Uterus (tissue), 2 donors: ENCODE measurements at regions not wholly inside any gene's neighbourhood (a gene's known extent, or its start where the extent isn't known, plus 50 kb on each side); places are given as distances from the start of the nearest gene placed in this dataset.

Experiments
- CTCF ChIP-seq, 4 experiments: fragments of 200-600 bp in 2 of 4; fragments of 450-650 bp in 2 of 4; sonication (generic) in 2 of 4; IDR thresholded peaks; one replicate each; pipeline ENCODE4 v1.5.1; 2016 to 2019; ENCODE audit warnings: antibody characterized with exemption in 4 of 4, mild to moderate bottlenecking in 2 of 4, moderate library complexity in 1 of 4
- POLR2A ChIP-seq, 2 donors: fragments of 450-650 bp; IDR thresholded peaks; one replicate each; pipeline ENCODE4 v1.6.1; 2016; ENCODE audit warnings: antibody characterized with exemption in 2 of 2, mild to moderate bottlenecking in 1 of 2, moderate library complexity in 1 of 2

GRCh38 chr3:165507060-165507459 lies 310.9 kb upstream of the SLITRK3 start:
- no peak for TF ChIP-seq CTCF (IDR thresholded peaks at IDR 0.05)
- no peak for TF ChIP-seq POLR2A (IDR thresholded peaks at IDR 0.05)
